LHCN-M2 (cell line): ENCODE measurements at regions not wholly inside any gene's neighbourhood (a gene's known extent, or its start where the extent isn't known, plus 50 kb on each side); places are given as distances from the start of the nearest gene placed in this dataset.

Experiments
- DNase-seq: peaks from one replicate; pipeline ENCODE4 v3.0.0-alpha.2; 2012; ENCODE audit warnings: low read depth

GRCh38 chr1:234536741-234537140 is 57.8 kb upstream of the TARBP1 start:
- DNase-seq, result no peak

- no peak for DNase-seq
These were observed 57.0 kb upstream of the TARBP1 start for GRCh38 chr1:234535763-234536515.

- DNase-seq, result no peak
These were observed 56.2 kb upstream of the TARBP1 start for GRCh38 chr1:234535218-234535617.

- DNase-seq, result peak; percentile 75
These were observed 55.2 kb upstream of the TARBP1 start for GRCh38 chr1:234533975-234534876.

- DNase-seq, result peak; percentile 87
These were observed 54.3 kb upstream of the TARBP1 start for GRCh38 chr1:234533034-234533891.

- DNase-seq, result no peak
These were observed 53.5 kb upstream of the TARBP1 start for GRCh38 chr1:234532503-234532922.

- peak; percentile 19 for DNase-seq
These were observed 52.2 kb upstream of the TARBP1 start for GRCh38 chr1:234531151-234531635.

GRCh38 chr1:234530672-234531071 is 51.7 kb upstream of the TARBP1 start:
- no peak for DNase-seq

GRCh38 chr1:234529950-234530237 is 50.9 kb upstream of the TARBP1 start:
- no peak for DNase-seq

- DNase-seq, result no peak
These were observed 50.3 kb upstream of the TARBP1 start for GRCh38 chr1:234529095-234529949.
